Activated CD4-positive, alpha-beta T cell treated with anti-CD3 and anti-CD28 coated beads, Interleukin-2, amount 50 U/mL, for 1 hour (primary cell): ENCODE measurements at regions not wholly inside any gene's neighbourhood (a gene's known extent, or its start where the extent isn't known, plus 50 kb on each side); places are given as distances from the start of the nearest gene placed in this dataset.
A peak's percentile ranks its signal among the peaks of the same experiment; 100 is the strongest.

Source experiments
- DNase-seq: peaks from one replicate; pipeline ENCODE4 v3.0.0-alpha.2; 2020

DNA sequence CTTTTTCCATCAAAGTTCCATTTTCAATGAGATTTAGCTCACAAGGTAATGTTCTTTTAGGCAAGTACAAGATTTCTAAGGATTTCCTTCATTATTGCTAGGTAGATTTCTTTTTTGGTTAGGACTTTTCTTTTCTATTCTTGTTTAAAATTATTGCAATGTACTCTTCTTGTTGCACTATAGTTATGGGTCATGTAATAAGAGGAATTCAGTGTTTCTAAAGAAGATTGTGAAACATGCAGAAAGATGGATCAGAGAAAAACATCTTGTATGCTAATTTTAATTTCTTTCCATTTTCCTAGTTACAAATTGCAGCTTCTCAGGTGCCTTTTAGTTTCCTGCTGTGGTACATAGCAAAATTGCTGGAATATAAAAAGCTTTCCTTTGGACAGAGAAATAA, 56.1 kb downstream of the BTG1 start:
- no peak for DNase-seq

DNA sequence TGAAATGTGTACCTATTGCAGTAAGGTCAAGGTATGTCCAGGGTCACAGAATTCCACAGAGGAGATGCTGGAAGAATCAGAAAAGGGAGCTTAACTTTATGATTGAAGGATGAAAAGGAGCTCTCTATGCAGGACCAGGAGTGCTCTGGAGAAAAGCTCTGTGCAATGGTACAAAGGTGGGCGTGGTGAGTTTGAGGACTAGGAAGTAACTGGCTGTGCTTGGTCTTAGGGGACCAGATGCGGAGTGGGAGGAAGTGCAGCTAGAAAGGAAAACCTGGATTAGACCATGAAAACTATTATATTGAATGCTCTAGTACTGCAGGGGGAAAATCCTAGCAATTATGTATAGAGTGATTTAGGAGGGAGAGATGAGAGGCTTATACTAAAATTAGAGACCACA, 56.8 kb downstream of the BTG1 start:
- DNase-seq = no peak

DNA sequence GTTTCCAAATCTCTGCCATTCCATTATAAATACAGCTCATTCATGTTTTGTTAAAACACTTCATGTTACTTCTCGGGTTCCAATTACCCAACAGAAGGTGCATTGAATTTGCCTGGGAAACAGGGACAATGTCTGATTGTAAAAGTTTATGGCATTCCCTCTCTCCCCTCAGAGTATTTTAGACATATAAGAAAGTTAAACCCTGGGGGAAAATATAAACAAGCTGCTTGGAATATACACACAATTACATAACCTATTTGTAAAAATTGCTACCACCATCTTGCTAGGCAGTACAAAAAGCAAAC, 60.0 kb downstream of the BTG1 start:
- DNase-seq = no peak

DNA sequence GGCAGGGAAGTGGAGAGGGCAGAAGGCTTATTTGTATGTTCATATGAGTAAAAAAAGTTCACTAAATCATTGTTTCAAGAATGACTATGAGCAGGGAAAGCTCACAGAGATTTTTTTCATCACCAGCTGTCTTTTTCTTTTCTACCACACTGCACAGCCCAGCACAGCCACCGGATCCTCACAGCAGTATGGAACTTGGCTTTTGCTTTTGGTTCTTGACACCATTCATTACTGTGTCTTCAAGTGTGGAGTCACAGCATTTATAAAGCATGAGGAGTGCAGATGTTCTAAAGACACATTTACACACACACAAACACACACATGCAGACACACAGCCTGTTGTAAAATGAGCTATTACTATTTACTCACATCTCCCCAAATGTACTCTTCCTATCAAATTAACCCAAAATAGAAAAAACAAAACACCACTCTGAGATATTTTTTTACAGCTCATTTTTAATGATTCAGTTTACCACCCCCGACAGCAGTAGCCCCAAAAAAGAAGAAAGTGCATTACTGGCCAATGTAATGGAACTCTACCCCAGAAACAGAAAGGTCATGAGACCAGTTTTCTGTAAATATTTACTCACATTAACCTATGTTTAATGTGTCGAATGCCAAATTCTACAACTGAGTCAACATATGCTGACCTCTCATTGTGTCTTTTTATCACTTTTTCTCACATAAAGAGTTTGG, 60.5 kb downstream of the BTG1 start:
- no peak for DNase-seq

DNA sequence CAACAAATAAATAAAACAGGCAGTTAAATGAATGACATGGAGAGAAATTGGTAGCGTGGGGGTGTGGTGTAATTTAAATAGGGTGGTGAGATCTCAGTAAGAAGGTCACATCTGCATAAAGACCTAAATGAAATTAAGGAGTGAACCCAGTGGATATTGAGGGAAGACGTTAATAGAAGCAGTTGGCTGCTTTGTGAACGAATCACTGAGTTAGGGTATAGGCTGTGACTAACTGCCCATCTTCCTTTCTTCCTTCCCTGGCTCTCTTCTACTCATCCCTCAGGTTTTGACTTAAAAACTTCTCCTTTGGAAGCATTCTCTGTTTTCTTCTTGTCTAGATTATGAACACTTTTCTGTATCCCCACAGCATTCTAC, 64.7 kb downstream of the BTG1 start:
- no peak for DNase-seq

DNA sequence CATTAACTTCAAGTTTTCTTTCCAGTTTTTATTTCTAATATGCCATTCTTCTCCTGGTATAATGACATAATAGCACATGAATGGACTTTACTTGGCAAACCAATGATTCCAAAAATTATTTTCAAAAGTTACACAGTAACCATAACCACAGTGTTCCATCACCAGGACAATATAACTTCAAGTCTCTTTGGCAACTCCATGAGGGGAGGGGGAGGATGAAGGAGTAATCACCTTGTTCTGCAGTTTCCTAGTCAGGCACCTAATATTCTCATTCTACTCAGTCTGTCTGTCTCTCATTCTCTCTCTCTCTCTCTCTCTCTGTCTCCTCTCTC, 66.6 kb downstream of the BTG1 start:
- DNase-seq = no peak

DNA sequence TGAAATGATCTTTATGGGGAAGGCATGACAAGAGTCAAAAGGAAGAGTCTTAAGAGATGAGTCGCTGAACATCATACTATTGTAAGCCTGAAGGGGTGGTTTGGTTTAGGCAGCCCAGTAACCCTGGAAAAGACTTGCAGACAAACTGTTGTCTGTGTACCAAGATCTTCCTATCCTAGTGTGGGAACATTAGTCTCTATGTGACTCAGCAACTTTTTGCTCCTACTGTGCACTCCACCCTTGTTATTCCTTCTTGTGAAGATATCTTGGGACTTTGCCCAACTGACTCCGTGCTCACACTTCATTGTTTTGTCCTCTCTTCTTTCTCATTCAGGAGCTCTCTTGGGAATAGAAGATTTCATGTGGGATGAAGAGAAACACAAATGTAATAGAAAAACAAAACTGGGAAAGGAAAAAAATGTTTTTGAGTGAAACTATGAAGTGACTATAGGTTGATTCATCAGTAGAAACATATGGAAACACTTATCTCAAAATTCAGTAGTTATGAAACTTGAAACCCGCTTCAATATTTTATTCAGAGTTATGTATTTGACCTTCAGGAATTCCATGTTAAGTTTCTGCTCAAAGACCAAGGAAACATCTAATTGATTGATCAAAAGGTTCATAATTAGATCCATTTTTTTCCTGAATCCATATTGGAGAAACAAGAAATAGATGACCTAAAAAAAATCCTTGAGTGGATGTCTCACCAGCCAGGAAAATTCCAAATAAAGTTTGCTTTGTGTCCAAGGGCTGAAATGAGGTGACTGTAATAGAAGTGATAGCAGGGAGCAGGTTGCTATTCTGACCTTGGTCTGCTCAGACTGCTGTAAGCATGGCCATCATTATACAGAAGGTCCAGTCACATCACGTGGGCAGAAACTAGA, 67.2 kb downstream of the BTG1 start:
- DNase-seq = no peak

DNA sequence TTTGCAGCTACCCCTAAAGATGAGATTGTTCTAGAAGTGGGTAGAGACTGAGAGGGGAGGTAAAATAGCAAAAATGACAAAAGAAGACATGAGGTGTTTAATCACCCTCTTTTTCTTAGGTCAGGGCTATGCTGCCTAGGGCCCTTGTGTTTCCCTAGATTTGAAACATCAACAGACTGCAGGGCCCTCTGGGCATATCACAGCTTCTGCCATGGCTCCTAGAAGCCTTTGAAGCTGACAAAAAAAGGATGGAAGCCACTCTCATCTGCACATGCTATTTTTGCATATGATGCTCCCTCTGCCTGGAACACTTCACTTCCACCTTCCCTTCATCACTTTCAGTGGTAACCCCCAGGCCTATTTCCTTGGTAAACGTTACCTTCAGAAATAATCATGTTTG, 68.1 kb downstream of the BTG1 start:
- DNase-seq = no peak

DNA sequence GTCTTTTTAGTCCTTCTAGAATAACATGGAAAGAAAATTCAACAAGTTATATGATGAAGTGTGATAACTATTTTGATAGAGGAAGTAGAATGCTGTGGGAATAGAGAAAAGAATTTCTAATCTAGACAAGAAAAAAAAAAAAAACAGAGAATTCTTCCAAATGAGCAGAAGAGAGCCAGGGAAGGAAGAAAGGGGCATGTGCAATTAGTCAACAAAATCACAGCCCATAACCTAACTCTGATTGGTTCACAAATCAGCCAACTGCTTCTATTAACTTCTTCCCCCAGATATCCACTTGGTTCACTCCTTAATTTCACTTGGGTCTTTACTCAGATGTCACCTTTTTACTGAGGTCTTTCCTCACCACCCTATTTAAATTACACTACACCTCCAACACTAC, 69.5 kb downstream of the BTG1 start:
- no peak for DNase-seq

DNA sequence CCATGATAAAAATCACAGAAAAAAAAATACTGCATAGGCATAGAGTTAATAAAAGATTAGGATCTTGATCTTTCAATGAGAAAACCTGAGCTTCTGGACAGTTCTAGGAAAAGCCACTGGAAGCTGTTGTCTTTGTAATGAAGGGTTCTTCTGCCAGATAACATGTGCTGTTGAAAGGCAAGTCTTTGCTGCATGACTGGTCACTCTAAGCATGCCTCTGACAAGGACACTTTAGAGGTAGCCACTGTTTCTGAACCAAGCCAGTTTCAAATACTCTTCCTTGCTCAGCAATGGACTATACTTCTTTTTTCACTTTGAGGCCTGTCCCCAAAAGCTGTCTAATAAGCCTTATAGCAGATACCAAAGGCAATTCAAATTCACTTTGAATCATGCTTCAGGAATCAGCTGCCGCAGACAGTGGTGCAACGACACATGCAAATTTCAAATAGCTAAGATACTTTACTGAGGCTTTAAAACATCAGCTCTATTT, 70.2 kb downstream of the BTG1 start:
- DNase-seq = no peak

DNA sequence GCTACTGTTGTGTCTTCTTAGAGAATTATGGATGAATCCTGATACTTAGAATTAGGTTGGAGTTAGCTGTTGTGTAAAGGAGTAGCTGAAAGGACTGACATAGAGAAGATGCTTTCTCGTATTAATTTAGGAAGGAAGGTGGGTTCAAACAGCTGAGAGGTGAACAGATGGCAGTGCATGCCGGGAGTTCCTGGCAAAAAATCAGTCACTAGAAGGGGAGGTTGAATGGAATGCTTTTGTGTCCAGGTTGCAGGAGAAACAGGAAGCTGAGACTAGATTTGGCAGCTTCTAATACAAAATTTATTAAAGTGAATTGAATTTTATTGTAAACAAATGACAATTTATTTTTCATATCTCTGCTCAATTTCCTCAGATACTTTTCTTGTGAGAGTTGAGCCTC, 70.8 kb downstream of the BTG1 start:
- DNase-seq = no peak

DNA sequence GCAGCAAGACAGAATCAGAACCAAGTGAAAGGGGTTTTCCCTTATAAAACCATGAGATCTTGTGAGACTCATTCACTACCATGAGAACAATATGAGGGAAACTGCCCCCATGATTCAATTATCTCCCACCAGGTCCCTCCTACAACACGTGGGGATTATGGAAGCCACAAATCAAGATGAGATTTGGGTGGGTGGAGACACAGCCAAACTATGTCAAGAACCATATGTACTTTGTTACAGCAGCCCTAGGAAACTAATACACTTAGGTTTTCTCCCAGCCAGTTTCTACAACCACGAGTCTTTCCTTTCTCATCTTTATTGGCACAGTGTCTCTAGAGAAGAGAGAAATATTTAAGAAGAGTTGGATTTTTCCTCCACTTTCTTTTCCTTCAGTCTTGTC, 72.6 kb downstream of the BTG1 start:
- DNase-seq = no peak

DNA sequence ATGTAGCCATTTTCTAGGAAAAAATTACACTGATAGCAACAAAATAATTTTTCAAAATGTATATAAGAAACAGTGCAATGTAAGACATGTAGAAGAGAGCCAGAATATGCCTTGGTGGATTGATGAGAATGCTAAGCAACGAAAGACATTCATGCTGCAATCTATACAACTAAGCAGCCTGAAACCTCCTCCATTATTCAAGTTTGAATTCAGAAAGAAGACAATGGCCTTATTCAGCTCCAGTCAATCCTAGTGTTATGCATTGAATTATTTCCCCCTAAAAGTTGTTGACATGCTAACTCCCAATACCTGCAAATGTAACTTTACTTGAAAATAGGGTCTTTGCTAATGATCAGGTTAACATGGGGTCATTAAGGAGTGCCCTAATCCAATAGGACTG, 73.5 kb downstream of the BTG1 start:
- no peak for DNase-seq

DNA sequence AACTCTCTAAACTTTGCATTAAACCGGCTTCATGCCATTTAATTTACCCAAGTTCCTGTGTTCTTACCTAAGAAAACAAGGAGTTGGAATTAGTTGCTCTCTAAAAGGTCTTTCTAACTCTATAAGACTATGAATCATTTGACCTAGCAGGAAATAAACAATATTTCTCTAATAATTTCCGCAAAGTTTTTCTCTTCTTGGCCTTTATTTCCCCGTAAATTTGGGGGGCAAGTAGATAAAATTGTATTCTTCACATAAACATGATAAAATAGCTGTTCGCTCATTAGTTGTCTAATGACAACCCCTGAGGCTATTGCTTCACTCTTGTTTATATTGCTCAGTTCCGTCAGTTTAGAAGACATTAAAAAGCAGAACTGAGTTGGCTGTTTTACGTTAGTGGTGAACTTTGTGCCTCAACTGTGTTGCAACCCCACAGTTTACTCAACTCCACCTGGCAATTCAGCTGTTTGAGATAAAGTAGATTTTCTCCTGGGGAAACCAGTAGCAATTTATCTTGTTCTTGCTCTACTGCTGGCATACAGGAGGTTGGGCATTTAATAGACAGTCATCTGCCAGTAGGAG, 74.7 kb downstream of the BTG1 start:
- no peak for DNase-seq

DNA sequence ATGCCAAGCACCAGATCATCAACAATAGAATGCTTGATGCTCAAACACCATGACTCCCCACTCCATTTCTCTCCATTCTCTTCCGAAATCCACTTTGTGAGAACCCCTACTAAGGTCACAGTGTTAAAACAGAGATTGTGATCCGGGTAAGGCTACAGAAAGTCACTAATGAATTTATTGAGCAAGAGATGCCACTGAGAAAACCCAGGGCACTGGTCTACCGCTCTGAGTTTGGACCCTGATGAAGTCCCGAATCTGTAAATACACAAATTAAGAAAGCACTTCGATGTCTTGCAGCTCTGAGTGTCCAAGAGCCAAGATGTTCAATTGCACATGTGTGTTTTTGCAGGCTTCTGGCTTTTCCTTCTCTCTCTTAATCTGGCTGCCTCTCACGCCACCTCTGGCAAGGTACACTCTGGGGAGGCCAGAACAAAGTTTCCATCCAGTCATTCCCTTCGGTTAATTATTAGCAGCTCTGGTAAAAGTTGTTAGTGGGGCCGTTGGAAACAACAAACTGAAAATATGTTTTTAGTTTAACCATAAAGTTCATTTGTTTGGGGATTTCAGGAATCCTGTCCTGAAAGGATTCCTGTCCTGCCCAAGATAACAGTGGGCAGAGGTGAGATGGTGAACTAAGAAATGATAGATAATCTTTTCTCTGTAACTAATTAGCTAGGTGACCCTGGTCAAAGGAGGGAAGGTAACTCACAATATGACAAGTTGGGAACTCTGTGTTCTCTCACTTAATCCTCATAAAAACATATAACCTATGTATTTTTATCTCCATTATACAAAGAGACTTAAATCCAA, 75.4 kb downstream of the BTG1 start:
- DNase-seq = no peak

DNA sequence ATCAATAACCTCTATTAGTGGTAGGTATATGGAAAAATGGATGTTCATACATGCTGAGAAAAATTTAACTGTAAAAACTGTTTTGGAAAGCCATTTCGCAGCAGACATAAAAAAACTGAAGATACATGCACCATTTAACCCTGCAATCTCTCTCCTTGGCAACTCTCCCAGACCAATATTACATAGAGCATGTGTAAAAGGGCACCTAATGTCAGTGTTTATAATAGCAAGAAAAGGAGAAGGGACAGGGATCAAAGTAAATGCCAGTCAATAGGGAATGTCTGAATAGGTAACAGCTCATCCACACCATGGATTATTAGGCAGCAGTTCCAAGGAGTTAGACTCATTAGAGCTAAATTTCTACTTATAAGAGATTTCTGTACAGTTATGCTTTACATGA, 77.2 kb downstream of the BTG1 start:
- no peak for DNase-seq

DNA sequence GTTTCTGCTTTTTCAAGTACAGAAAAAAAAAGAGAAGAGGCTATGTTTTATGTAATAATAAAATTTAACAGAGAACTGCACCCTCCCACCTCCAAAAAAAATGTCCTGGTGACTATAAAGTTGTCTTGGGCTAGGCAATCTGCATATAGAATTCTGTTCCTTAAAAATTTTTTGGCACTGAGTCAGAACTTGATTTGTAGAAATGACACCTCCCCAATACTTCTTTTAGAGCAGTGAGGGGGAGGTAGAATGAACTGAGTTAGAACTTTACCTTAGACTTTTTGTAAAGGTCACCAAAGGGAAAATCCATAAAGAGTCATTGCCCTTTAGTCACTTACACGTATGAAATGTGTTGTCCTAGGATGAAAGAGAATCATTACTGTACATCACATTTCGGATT, 80.0 kb downstream of the BTG1 start:
- DNase-seq = no peak

DNA sequence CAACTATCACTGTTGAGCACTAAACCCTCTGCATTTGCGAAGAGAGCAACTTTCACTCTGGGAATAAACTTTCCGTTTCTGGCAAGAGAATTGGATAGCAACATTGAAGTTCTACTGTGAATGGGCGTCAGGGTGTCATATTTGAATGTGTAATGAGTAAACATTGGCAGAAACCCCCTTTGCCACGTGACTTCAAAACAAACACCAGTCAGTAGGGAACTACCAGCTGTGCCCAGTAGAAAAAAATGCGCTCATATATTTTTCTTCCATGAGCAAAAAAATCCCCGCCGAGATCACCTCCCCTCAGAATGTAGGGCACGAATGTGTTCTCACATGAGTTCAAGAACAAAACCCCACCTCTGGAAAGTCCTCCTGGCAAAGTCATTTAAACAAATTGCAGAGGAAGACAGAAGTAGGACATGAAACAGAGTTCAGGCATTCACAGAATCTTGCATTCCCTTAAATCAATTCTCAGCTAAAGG, 80.6 kb downstream of the BTG1 start:
- DNase-seq = peak; percentile 25

DNA sequence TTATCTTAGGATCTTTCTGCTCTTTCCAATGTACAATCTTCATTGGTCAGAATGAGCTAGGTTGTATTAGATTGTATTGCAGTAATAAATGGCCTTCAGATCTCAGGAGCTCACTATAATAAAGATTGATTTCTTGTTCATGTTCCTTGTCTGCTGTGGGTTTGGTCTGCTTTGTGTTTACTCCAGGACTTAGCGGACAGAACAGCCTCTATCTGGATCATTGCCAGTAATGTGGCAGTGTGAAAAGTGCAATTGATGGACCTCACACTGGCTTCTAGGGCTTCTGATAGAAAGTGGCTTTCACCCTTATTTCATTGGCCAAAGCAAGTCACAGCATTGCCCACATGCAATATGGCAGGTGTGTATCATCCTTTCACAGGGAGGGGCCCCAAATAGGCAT, 81.2 kb downstream of the BTG1 start:
- DNase-seq = no peak

DNA sequence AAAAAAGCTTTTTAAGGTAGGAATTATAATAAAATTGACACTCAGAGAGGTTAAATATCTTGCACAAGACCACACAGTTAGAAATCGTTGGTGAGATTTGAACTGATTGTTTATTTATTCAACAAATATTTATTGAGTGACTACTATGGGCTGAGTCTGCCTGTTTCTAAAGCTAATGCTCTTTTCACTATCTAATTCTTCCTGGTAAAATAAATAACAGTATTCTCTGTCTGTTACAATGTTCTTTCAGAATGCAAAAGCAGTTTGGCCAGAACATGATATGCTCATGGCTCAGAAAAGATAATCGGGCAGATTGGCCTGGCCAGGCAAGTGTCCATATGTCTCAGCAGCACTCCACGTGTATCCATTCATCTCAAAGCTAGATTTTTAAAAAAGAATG, 82.0 kb downstream of the BTG1 start:
- DNase-seq = no peak

DNA sequence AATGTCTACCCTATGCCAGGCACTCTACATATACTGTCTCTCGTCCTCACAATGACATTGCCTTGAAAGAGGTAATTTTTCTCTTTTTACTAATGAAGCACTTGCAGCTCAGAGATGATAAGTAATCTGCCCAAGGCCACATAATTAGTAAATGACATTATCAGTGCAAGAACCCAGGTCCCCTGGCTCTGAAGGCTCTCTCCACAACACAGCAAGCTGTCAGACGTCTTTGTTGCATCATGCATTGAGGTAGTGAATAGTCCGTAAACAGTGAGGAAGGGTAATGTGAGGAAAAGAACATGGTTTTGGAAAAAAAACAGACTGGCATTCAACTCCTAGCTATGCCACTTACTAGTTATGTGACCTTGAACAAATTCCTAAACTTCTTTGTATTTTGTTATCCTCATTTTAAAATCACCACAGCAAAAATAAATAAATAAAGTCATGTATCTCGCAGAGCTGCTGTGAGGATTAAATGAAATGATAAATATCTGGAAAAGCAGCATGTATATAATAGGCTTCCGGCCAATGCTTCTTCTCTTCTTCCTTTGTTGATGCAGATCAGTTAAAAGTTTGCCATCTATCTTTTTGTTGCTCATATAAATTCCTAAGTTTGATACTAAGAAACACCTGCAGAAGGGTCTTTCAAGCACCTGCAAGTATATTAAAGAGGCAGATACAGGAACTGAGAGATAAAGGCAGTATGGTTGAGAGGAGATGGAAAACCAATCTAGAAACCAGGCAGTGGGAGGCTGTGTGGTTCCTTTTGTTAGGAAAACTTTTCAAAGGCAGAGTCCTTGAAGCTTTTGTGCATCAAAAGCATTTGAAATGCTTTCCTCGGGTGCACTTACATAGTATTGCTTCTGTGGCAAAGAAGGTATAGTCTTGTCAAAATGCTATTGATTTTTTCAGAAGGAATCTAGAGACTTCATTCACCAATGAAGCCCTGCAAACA, 82.8 kb downstream of the BTG1 start:
- DNase-seq = no peak

DNA sequence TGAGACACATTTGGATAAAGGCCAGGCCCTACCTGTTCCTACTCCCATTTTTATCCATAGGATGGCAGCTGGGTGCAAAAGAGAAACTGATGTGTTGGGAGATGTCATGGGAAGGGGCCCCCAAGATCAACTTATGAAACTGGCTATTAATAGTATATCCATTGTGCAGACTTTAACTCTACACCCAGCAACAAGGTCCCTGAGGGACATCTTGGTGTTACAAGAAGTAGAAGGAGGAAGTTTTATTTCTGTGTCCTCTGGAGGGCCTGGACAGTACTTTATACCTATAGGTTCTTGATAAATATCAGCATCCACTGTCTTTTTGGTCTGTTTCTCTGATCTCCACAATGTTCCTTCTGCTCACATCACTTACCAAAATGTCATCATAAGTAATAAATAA, 84.6 kb downstream of the BTG1 start:
- DNase-seq = no peak
